Mesothelial cell of epicardium (in vitro differentiated cells): ENCODE measurements at regions not wholly inside any gene's neighbourhood (a gene's known extent, or its start where the extent isn't known, plus 50 kb on each side); places are given as distances from the start of the nearest gene placed in this dataset.

ENCODE experiments used
- DNase-seq, 2 experiments: peaks; one replicate each; pipeline ENCODE4 v3.0.0; 2021; ENCODE audit warnings: low spot score in 2 of 2; ENCODE audit not compliant: unreplicated experiment in 2 of 2
- H3K27ac Mint-ChIP-seq: 2 replicates; pipeline ENCODE4 v1.8.0; 2021; ENCODE audit warnings: mixed read lengths
- H3K27me3 Mint-ChIP-seq: 2 replicates; pipeline ENCODE4 v1.8.0; 2021; ENCODE audit warnings: low read depth, mixed read lengths
- H3K36me3 Mint-ChIP-seq: 2 replicates; pipeline ENCODE4 v1.8.0; 2021; ENCODE audit warnings: mixed read lengths
- H3K4me1 Mint-ChIP-seq: 2 replicates; pipeline ENCODE4 v1.8.0; 2021; ENCODE audit warnings: mixed read lengths
- H3K4me3 Mint-ChIP-seq: 2 replicates; pipeline ENCODE4 v1.8.0; 2021; ENCODE audit warnings: mild to moderate bottlenecking, moderate library complexity, mixed read lengths
- H3K9me3 Mint-ChIP-seq: 2 replicates; pipeline ENCODE4 v1.8.0; 2021; ENCODE audit warnings: mixed read lengths
- TF ChIP-seq, protein P1 (sequence below): fragments of 200-600 bp; sonication (generic); IDR thresholded peaks from one replicate; pipeline ENCODE4 v1.5.0; 2021; ENCODE audit warnings: antibody characterized with exemption; ENCODE audit not compliant: unreplicated experiment

DNA sequence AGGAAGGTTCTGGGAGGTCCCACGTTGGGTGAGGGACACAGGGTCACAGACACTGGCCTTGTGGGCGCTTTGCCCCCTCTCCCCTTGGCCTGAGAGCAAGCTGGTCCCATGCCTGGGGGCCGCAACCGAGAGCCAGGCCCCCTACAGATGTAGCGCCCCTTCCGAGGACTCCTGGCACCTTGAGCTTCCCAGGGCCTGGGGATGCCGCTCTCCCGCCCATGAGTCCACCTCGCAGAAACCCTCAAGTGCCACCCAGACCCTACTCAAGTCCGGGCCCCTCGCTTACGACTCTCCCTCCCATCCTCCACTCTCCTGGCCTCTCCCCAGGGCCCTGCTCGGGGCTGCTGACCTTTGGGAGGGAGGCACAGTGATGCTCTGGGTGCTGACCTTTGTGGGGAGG is 204.0 kb downstream of the BRD1 start:
- Mint-ChIP-seq H3K4me1 (peaks cover 13% of the 10 kb centered on the region), H3K4me3 (no peak overlapping the region), H3K36me3 (no peaks in the 10 kb centered on the region), H3K27ac (no peak overlapping the region), H3K9me3 (no peaks in the 10 kb centered on the region), H3K27me3 (peaks cover 26% of the 10 kb centered on the region)
- DNase-seq, result no peak
- TF ChIP-seq, protein P1, sequence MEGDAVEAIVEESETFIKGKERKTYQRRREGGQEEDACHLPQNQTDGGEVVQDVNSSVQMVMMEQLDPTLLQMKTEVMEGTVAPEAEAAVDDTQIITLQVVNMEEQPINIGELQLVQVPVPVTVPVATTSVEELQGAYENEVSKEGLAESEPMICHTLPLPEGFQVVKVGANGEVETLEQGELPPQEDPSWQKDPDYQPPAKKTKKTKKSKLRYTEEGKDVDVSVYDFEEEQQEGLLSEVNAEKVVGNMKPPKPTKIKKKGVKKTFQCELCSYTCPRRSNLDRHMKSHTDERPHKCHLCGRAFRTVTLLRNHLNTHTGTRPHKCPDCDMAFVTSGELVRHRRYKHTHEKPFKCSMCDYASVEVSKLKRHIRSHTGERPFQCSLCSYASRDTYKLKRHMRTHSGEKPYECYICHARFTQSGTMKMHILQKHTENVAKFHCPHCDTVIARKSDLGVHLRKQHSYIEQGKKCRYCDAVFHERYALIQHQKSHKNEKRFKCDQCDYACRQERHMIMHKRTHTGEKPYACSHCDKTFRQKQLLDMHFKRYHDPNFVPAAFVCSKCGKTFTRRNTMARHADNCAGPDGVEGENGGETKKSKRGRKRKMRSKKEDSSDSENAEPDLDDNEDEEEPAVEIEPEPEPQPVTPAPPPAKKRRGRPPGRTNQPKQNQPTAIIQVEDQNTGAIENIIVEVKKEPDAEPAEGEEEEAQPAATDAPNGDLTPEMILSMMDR, result no peak

DNA sequence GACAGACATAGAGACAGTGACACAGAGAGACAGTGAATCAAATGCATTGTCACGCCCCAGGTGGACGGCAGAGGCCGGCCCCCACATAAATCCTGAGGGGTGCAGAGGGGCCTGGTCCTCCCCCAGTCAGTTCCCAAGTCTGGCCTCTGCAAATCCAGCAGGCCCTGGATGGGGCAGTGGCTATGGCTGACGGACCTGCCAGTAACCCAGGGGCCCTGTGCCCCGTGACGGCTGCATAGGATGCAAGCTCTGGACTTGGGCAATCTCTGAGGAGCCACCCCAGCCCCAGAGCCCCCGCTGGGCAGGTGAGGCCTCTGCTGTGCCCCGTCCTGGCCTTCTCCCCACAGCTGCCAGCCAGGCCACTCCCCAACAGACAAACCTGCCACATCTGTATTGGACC is 204.5 kb downstream of the BRD1 start:
- Mint-ChIP-seq H3K4me1 (peaks cover 10% of the 10 kb centered on the region), H3K4me3 (no peak overlapping the region), H3K27me3 (peaks cover 30% of the 10 kb centered on the region), H3K36me3 (no peaks in the 10 kb centered on the region), H3K27ac (no peak overlapping the region), H3K9me3 (no peaks in the 10 kb centered on the region)
- DNase-seq, result no peak
- TF ChIP-seq, protein P1, result no peak

- no peak overlapping the region for H3K27ac Mint-ChIP-seq
- H3K36me3 Mint-ChIP-seq, result no peaks in the 10 kb centered on the region
- TF ChIP-seq, protein P1, result no peak
- H3K4me1 Mint-ChIP-seq, result peaks cover 10% of the 10 kb centered on the region
- H3K4me3 Mint-ChIP-seq, result no peak overlapping the region
- no peaks in the 10 kb centered on the region for H3K9me3 Mint-ChIP-seq
- no peak for DNase-seq
- H3K27me3 Mint-ChIP-seq, result peaks cover 36% of the 10 kb centered on the region
Measured at GRCh38 chr22:49622241-49623105, 205.2 kb downstream of the BRD1 start.

DNA sequence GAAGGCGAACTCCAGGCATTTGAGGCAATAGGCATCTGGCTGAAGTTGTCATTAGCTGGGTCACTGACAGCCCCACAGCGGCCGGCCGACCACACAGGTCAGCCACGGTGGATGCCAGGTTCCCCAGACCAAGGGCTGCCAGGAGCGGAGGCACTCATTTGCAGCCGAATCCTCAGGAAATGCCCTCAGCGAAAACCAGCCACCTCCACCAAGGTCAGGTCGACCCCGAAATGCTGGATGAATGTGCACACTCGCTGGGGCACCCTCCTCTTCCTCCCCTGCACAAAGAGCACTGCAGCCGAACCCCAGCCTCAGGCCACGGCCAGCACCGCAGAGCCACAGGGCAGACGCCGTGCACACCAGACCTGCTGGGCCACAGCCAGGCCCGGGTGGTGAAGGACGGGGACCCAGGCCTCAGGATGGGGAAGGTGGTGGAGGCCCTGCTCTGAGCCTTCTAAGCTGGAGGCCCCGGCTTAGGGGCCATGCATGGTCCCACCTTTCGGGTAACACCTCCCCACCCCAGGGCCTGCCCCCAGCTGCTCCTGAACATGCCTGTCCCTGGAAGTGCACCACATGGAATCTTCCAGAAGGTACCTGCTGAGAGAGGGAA is 206.0 kb downstream of the BRD1 start:
- Mint-ChIP-seq H3K9me3 (no peaks in the 10 kb centered on the region), H3K27ac (no peak overlapping the region), H3K36me3 (no peaks in the 10 kb centered on the region), H3K4me1 (peaks cover 10% of the 10 kb centered on the region), H3K27me3 (peaks cover 44% of the 10 kb centered on the region), H3K4me3 (no peak overlapping the region)
- no peak for DNase-seq
- TF ChIP-seq, protein P1, result no peak

GRCh38 chr22:49620666-49621065 is 207.0 kb downstream of the BRD1 start:
- Mint-ChIP-seq H3K27me3 (peaks cover 44% of the 10 kb centered on the region), H3K4me1 (peaks cover 10% of the 10 kb centered on the region), H3K9me3 (no peaks in the 10 kb centered on the region), H3K4me3 (no peak overlapping the region), H3K36me3 (no peaks in the 10 kb centered on the region), H3K27ac (no peak overlapping the region)
- TF ChIP-seq, protein P1, result no peak
- DNase-seq, result no peak
